ENCODE measurements at regions not wholly inside any gene's neighbourhood (a gene's known extent, or its start where the extent isn't known, plus 50 kb on each side); places are given as distances from the start of the nearest gene placed in this dataset.

GRCh38 chr13:78147905-78148304 is 229.3 kb upstream of the EDNRB start:
- no peak overlapping the region for H3K4me3 ChIP-seq (ENCODE audit: low read length)
- no peak for TF ChIP-seq CTCF (IDR thresholded peaks at IDR 0.05; ENCODE audit: insufficient read depth, low read depth, low read length, missing control alignments)
- DNase-seq (ENCODE audit: low read depth) = peak; percentile 51

GRCh38 chr13:78145276-78145675 is 226.6 kb upstream of the EDNRB start:
- no peak for TF ChIP-seq CTCF (IDR thresholded peaks at IDR 0.05; ENCODE audit: insufficient read depth, low read depth, low read length, missing control alignments)
- no peak overlapping the region for H3K4me3 ChIP-seq (ENCODE audit: low read length)
- no peak for DNase-seq (ENCODE audit: low read depth)

GRCh38 chr13:78139765-78140164 is 221.1 kb upstream of the EDNRB start:
- no peak for TF ChIP-seq CTCF (IDR thresholded peaks at IDR 0.05; ENCODE audit: insufficient read depth, low read depth, low read length, missing control alignments)
- DNase-seq (ENCODE audit: low read depth) = no peak
- no peak overlapping the region for H3K4me3 ChIP-seq (ENCODE audit: low read length)

GRCh38 chr13:78138756-78139155 is 220.1 kb upstream of the EDNRB start:
- H3K4me3 ChIP-seq (ENCODE audit: low read length) = no peak overlapping the region
- TF ChIP-seq CTCF (IDR thresholded peaks at IDR 0.05; ENCODE audit: insufficient read depth, low read depth, low read length, missing control alignments) = no peak

GRCh38 chr13:78137404-78138142 is 218.9 kb upstream of the EDNRB start:
- TF ChIP-seq CTCF (IDR thresholded peaks at IDR 0.05; ENCODE audit: insufficient read depth, low read depth, low read length, missing control alignments) = peak; percentile 79
- peak; percentile 70 for DNase-seq (ENCODE audit: low read depth)
- no peak overlapping the region for H3K4me3 ChIP-seq (ENCODE audit: low read length)

More at GRCh38 chr13:78138756-78139155, 220.1 kb upstream of the EDNRB start:
- DNase-seq (ENCODE audit: low read depth) = no peak

GRCh38 chr13:78136966-78137365 is 218.3 kb upstream of the EDNRB start:
- TF ChIP-seq CTCF (IDR thresholded peaks at IDR 0.05; ENCODE audit: insufficient read depth, low read depth, low read length, missing control alignments) = no peak
- H3K4me3 ChIP-seq (ENCODE audit: low read length) = no peak overlapping the region
- DNase-seq (ENCODE audit: low read depth) = no peak

- DNase-seq (ENCODE audit: low read depth) = no peak
- TF ChIP-seq CTCF (IDR thresholded peaks at IDR 0.05; ENCODE audit: insufficient read depth, low read depth, low read length, missing control alignments) = no peak
- H3K4me3 ChIP-seq (ENCODE audit: low read length) = no peak overlapping the region
Measured at GRCh38 chr13:78133511-78133910, 214.9 kb upstream of the EDNRB start.

Data from epithelial cell of esophagus (primary cell).